ENCODE measurements at regions not wholly inside any gene's neighbourhood (a gene's known extent, or its start where the extent isn't known, plus 50 kb on each side); places are given as distances from the start of the nearest gene placed in this dataset.

DNA sequence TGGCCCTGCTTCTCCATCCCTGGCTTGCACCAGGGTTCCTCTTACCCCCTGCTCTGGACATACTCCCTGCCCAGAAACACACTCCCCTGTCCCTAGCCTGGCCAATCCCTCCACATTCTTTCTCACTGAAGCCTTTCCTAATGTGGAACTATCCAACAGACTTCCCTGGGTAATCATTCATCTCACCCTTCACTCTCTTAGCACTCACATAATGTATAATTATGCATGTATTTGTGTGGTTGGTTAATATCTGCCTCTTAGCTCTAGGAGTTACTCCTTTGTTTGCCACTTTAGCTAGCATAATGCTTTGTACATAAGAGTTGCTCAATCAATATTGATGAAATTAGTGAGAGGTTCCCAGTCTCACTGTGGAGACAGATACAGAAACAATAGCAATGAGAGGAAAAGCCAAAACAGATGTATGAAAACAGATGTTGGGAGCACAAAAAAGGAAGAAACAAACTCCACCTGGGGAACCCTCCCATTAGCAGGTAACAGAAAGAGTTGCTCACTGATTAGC lies 76.9 kb upstream of the WARS2 start:
- no peak for DNase-seq (ENCODE audit: low spot score)
- TF ChIP-seq, protein P1, sequence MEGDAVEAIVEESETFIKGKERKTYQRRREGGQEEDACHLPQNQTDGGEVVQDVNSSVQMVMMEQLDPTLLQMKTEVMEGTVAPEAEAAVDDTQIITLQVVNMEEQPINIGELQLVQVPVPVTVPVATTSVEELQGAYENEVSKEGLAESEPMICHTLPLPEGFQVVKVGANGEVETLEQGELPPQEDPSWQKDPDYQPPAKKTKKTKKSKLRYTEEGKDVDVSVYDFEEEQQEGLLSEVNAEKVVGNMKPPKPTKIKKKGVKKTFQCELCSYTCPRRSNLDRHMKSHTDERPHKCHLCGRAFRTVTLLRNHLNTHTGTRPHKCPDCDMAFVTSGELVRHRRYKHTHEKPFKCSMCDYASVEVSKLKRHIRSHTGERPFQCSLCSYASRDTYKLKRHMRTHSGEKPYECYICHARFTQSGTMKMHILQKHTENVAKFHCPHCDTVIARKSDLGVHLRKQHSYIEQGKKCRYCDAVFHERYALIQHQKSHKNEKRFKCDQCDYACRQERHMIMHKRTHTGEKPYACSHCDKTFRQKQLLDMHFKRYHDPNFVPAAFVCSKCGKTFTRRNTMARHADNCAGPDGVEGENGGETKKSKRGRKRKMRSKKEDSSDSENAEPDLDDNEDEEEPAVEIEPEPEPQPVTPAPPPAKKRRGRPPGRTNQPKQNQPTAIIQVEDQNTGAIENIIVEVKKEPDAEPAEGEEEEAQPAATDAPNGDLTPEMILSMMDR (IDR thresholded peaks at IDR 0.05): no peak
- H3K27ac ChIP-seq: no peak overlapping the region
- no peak overlapping the region for H3K4me3 ChIP-seq

DNA sequence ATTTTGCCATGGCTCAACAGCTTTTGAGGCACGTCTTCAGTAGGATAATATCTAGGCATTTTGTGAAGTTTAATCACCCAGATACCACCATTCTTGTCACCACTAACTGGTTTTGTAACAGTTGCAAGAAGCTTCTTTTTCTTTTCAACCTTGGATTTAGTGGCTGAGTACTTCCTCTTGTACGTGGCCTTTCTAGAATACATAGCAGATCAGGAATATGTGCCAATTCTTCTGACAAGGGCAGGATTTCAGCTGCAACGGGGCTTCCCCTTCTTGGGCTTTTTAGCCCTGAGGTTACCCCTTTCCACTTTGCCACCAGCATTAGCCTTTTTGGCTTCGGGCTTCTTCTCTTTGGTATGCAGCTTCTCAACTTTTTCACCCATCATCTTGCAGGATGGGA lies 79.3 kb upstream of the WARS2 start:
- no peak overlapping the region for H3K27ac ChIP-seq
- DNase-seq (ENCODE audit: low spot score): no peak
- no peak overlapping the region for H3K4me3 ChIP-seq
- TF ChIP-seq, protein P1 (IDR thresholded peaks at IDR 0.05): no peak

DNA sequence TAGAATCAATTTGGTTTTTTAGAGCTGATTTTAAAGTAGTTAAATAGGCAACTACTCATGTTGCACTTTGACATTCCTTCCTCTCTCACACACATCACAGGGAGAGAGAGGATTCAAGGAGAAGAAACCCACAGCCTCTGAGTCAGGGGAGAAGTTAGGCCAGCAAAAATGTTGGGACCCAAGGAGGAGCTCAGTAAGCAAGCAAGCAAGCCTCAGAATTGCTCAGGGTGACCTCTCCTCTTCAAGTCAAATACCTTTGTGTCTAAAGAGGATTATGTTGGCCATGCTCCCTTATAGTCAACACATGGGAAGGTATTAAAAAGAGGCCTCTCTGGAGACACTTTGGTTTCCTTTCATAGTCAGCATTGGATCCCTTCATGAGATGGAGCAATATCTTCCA lies 80.5 kb upstream of the WARS2 start:
- TF ChIP-seq, protein P1 (IDR thresholded peaks at IDR 0.05): no peak
- no peak for DNase-seq (ENCODE audit: low spot score)

DNA sequence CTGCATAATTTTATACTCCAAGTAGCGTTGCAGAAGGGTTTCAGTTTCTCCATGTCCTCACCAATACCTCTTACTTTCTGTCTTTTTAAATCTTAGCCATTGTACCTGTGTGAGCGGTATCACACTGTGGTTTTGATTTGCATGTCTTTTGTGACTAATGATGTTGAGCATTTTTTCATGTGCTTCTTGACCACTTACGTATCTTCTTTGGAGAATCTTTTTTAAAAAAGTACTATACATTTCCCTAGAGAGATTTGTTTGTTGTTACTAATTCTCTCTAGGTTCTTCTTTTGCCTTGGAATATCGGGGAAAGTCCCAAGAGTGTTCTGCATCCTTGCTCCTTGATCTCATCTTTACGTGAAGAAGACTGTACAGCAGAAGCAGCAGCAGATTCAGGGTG lies 81.8 kb upstream of the WARS2 start:
- Histone ChIP-seq H3K4me3 (no peak overlapping the region), H3K27ac (no peak overlapping the region)
- DNase-seq (ENCODE audit: low spot score): no peak
- TF ChIP-seq, protein P1 (IDR thresholded peaks at IDR 0.05): no peak

More for the DNA sequence above, 80.5 kb upstream of the WARS2 start:
- Histone ChIP-seq H3K4me3 (no peak overlapping the region), H3K27ac (no peak overlapping the region)

DNA sequence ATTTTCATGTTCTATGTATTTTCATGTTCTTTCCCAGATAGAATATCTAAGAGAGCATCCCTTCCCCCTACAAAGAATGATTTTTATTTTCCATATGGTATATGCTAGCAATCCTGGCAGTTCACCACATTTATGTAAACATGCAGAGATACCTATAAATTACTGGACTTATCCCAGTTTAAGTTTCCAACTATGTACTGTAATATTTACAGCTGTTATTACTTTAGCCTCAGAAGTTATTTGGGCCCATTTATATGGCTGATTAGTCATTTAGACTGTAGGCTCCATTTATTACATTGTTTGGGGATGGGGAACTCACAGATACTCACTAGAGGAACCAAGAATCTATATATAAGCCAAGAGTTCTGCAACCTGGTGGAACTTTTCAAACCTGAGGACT lies 84.8 kb upstream of the WARS2 start:
- Histone ChIP-seq H3K27ac (no peak overlapping the region), H3K4me3 (no peak overlapping the region)
- no peak for DNase-seq (ENCODE audit: low spot score)
- TF ChIP-seq, protein P1 (IDR thresholded peaks at IDR 0.05): no peak

DNA sequence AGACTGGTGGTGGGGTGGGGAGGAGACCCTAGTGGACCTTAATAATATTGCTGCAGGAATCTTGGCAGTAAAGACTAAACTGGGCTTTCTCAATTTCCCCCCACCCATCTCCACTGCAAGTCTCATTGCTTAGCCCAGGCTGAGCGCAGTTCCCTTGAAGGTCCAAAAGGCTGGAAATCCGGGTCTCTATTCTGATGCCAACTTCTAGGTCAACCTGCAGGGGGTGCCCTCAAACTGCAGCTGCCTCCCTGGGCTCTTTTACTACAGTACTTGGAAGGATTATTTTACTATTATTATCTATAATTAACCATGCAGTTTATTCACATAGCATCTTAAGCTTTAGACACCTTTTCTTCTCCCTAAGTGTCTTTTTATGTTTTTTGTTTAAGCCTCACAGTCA lies 85.4 kb upstream of the WARS2 start:
- TF ChIP-seq, protein P1 (IDR thresholded peaks at IDR 0.05): no peak
- no peak for DNase-seq (ENCODE audit: low spot score)
- H3K4me3 ChIP-seq: no peak overlapping the region
- no peak overlapping the region for H3K27ac ChIP-seq

DNA sequence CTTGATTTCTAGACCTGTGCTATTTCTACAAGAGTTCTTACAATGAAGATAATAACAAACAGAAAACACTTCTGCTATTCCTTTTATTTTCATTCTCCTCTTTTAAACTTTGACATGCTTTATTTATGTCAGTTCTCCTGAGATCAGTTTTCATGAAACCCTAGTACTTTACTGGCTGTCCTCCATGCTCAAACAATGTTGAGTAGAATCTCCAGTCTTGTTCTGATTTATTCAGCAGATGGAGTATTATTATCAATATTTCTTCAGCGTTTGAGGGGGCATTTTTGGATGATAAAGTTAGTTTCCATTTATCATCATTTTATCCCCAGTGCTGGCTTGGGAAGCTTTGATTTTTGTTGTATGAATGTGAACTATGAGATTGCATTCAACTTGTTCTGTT lies 85.9 kb upstream of the WARS2 start:
- Histone ChIP-seq H3K4me3 (no peak overlapping the region), H3K27ac (no peak overlapping the region)
- TF ChIP-seq, protein P1 (IDR thresholded peaks at IDR 0.05): no peak
- DNase-seq (ENCODE audit: low spot score): no peak
